HG02938 (cell line): ENCODE measurements at regions not wholly inside any gene's neighbourhood (a gene's known extent, or its start where the extent isn't known, plus 50 kb on each side); places are given as distances from the start of the nearest gene placed in this dataset.

Experiments used
- ATAC-seq: cut with Tn5 transposase; IDR thresholded peaks from one replicate; pipeline ENCODE4 v1.9.1; 2021; ENCODE audit warnings: mild to moderate bottlenecking, moderate library complexity; ENCODE audit not compliant: unreplicated experiment

- no peak for ATAC-seq
Observed at GRCh38 chr3:18778598-18778997, 353.5 kb upstream of the SATB1 start.

GRCh38 chr3:18778094-18778493 is 353.0 kb upstream of the SATB1 start:
- ATAC-seq = no peak

GRCh38 chr3:18775501-18775900 is 350.4 kb upstream of the SATB1 start:
- ATAC-seq = no peak

- ATAC-seq = no peak
Observed at GRCh38 chr3:18774319-18775088, 349.4 kb upstream of the SATB1 start.

GRCh38 chr3:18772699-18773305 is 347.7 kb upstream of the SATB1 start:
- no peak for ATAC-seq

- no peak for ATAC-seq
Observed at GRCh38 chr3:18771931-18772330, 346.8 kb upstream of the SATB1 start.

- ATAC-seq = no peak
Observed at GRCh38 chr3:18770800-18771199, 345.7 kb upstream of the SATB1 start.

- no peak for ATAC-seq
Observed at GRCh38 chr3:18767756-18768303, 342.7 kb upstream of the SATB1 start.

GRCh38 chr3:18766974-18767373 is 341.8 kb upstream of the SATB1 start:
- no peak for ATAC-seq

GRCh38 chr3:18765662-18766061 is 340.5 kb upstream of the SATB1 start:
- no peak for ATAC-seq

- ATAC-seq = no peak
Observed at GRCh38 chr3:18765161-18765560, 340.0 kb upstream of the SATB1 start.

- ATAC-seq = no peak
Observed at GRCh38 chr3:18761530-18761929, 336.4 kb upstream of the SATB1 start.

GRCh38 chr3:18758047-18758704 is 333.0 kb upstream of the SATB1 start:
- peak; percentile 90 for ATAC-seq

GRCh38 chr3:18757476-18757875 is 332.3 kb upstream of the SATB1 start:
- ATAC-seq = no peak

- no peak for ATAC-seq
Observed at GRCh38 chr3:18752273-18752934, 327.3 kb upstream of the SATB1 start.

- ATAC-seq = no peak
Observed at GRCh38 chr3:18751514-18751913, 326.4 kb upstream of the SATB1 start.

GRCh38 chr3:18747383-18747782 is 322.2 kb upstream of the SATB1 start:
- ATAC-seq = no peak

GRCh38 chr3:18745472-18745871 is 320.3 kb upstream of the SATB1 start:
- ATAC-seq = no peak

GRCh38 chr3:18744472-18744871 is 319.3 kb upstream of the SATB1 start:
- ATAC-seq = no peak

GRCh38 chr3:18743761-18744160 is 318.6 kb upstream of the SATB1 start:
- no peak for ATAC-seq
